Effector CD8-positive, alpha-beta T cell (primary cell): ENCODE measurements at regions not wholly inside any gene's neighbourhood (a gene's known extent, or its start where the extent isn't known, plus 50 kb on each side); places are given as distances from the start of the nearest gene placed in this dataset.

Experiments used
- DNase-seq: peaks from one replicate; lab custom pipeline; 2025; lab: John Stamatoyannopoulos, UW

DNA sequence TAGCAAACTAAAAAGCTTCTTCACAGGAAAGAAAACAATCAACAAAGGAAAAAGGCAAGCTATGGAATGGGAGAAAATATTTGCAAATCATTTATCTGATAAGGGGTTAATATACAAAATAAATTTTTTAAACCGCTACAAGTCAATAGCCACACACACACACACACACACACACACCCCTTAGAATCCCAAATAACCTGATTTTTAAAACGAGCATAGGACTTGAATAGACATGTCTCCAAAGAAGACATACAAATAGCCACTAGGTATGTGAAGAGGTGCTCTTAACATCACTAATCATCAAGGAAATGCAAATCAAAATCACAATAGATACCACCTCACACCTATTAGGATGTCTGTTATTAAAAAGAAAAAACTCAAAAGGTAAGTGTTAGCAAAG is 187.7 kb downstream of the TRIM27 start:
- no peak for DNase-seq

GRCh38 chr6:28737750-28738395 is 185.9 kb downstream of the TRIM27 start:
- DNase-seq = no peak

GRCh38 chr6:28738396-28738765 is 185.4 kb downstream of the TRIM27 start:
- DNase-seq = no peak

DNA sequence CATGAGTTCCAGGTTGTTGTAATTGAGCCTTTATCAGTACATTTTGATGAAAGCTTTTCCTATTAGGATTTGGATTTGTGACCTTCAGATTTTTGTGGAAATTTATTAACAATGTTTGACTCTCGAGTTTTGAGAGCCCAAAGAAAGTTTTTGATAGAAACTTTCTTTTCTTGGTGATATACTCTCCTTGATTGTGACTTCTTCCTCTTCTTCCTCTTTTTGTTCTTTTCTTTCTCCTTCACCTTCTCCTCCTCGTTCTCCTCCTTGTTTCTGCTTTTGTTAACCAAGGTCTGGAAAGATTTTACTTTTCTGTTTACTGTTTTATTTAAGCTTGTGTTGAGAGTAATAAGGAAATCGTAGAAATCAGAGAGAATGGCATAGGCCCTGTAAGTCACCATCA is 182.4 kb downstream of the TRIM27 start:
- no peak for DNase-seq

DNA sequence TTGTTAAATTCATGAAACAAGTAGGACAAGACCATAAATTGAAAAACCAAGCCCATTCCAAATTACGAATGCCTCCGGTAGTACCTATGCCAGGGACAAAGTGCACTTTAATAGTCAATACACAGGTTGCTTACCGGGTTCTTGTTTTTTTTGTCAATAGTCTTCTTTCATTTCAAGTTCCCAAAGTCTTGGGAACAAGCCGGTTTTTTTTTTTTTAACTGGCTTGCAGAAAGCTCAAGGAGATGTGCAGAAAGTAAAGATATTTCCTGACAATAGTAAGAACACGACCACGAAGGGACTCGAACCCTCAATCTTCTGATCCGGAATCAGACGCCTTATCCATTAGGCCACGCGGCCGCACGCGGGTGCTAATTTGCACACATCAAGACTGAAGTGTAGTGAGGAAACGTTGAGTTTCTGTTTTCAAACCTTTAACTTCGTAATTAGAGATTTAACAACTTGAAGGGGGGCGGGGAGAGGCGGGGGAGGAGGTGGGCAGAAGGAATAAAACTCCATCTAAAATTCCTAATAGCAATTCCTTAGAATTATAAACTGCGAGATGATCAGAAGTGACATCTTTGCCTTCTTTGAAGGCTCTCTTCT is 181.0 kb downstream of the TRIM27 start:
- no peak for DNase-seq

DNA sequence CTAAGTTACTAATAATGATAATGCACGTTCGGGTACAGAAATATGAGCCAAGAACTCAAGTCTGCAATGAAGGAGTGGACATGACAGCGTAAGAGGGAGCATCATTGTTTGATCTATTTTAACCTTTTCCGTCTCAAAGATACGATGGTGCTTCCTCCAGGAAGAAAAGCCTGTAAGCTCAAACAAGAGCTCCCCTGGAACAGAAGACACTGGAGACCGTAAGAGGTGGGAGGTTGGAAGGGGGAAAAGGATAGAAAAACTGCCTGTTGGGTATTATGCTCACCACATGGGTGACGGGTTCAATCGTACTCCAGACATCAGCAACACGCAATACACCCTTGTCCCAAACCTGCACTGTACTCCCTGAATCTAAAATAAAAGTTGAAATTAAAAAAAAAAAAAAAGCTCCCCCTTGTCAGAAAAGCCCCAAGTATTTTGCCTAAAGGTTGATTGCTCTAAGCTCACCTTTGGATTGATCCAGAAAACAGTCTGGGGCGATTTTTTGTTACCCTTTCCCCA is 180.5 kb downstream of the TRIM27 start:
- DNase-seq = no peak

- DNase-seq = no peak
These were observed 176.6 kb downstream of the TRIM27 start for GRCh38 chr6:28747083-28747630.

- no peak for DNase-seq
These were observed 176.1 kb downstream of the TRIM27 start for GRCh38 chr6:28747631-28748157.

GRCh38 chr6:28748192-28748591 is 175.6 kb downstream of the TRIM27 start:
- DNase-seq = no peak

- no peak for DNase-seq
These were observed 172.8 kb downstream of the TRIM27 start for GRCh38 chr6:28750926-28751458.

DNA sequence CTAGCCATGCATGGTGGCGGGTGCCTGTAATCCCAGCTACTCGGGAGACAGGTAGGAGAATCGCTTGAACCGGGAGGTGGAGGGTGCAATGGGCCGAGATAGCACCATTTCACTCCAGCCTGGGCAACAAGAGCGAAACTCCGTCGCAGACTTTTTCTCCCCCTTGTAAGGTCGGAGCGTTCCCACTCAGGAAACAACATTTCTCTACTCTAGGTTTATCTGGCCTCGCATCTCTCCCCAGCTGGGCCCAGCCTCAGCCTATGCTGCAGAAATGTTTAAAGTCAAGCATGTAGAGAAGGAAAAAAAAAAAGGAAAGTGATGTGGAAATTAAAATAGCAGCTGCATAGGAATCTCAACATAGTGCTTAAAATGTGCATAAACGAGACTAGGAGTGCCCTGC is 172.3 kb downstream of the TRIM27 start:
- DNase-seq = no peak

DNA sequence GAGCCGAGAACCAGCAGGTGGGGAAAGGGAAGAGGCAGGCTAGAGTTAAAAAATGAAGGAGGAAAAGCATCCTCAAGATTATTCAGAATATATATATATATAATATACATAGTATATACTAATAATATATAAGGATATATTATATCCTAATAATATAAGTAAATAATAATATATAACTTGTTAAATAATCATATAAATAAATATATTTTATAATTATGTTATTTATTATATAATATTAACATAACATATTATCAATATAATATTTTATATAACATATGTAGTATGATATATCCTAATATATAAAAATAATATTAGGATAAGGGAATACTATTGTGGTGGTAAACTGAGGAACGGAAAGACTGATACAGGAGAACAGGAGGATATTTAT is 171.8 kb downstream of the TRIM27 start:
- no peak for DNase-seq

DNA sequence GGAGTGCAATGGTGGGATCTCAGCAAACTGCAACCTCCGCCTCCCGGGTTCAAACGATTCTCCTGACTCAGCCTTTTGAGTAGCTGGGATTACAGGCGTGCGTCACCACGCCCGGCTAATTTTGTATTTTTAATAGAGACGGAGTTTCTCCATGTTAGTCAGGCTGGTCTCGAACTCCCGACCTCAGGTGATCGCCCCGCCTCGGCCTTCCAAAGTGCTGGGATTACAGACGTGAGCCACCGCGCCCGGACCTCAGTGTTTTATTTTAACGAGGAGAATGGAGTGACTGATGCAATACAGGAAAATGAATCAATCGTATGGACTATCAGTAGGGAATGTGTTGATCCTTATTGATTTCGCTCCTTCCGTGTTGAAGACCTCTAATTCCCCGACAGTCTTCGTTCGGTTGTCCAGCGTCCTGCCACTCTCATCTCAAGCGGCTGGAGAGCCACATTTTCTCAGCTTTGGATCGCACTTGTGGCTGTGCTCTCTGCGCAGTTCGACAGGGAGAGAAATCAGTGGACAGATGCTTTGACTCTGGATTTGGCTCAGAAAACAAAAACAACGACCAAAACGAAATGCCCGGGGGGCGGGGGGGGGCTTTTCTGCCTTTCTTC is 166.2 kb downstream of the TRIM27 start:
- no peak for DNase-seq

- no peak for DNase-seq
These were observed 165.6 kb downstream of the TRIM27 start for GRCh38 chr6:28758046-28758817.

GRCh38 chr6:28758818-28759235 is 165.0 kb downstream of the TRIM27 start:
- DNase-seq = no peak

DNA sequence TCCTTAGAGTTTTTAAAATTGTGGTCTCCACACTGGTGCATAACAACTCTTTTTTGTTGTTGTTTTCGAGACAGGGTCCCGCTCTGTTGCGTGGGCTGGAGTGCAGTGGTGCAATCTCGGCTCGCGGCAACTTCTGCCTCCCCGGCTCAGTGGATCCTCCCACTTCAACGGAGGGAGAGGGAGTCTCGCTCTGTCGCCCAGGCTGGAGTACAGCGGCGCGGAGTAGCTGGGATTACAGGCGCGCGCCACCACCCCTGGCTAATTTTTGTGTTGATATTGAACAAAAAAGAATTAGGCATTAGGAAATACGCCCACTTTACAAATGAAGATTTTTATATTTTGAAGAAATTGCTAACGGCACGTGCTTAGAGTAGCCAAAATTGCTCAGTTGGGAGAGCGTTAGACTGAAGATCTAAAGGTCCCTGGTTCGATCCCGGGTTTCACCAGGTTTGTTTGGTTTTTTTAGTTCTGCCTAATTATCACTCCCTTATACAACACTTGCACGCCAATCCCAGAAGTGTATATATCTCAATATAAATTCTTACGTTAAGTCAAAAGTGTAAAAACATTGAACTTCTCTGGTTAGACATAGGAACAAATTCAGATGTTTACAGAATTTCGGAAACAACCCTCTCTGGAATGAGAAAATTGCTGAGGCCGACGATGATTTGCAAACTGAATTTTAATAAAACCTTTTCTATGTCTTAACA is 159.6 kb downstream of the TRIM27 start:
- DNase-seq = no peak

GRCh38 chr6:28764761-28765282 is 159.0 kb downstream of the TRIM27 start:
- no peak for DNase-seq

- no peak for DNase-seq
These were observed 157.8 kb downstream of the TRIM27 start for GRCh38 chr6:28765978-28766351.

GRCh38 chr6:28766426-28766825 is 157.4 kb downstream of the TRIM27 start:
- DNase-seq = no peak

GRCh38 chr6:28767133-28767532 is 156.7 kb downstream of the TRIM27 start:
- no peak for DNase-seq

DNA sequence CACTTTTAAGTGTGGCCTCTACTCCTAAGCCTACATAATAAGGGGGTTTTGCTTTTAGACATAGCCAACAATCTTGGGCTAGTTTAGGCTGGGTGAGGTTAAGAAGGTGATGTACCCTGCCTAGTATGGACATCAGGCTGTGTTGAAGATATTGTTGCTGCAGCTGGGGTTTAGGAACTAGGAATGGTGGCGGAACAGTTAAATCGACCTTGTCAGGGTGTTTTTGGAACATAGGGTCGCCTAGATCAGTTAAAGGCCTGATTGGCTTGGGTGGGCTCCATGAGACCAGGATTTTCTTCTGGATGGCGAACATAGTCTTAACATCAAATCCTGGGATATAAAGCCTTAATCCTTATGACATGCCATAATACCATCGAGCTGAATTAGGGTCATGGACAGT is 156.1 kb downstream of the TRIM27 start:
- no peak for DNase-seq
